Keratinocyte (primary cell): ENCODE measurements at regions not wholly inside any gene's neighbourhood (a gene's known extent, or its start where the extent isn't known, plus 50 kb on each side); places are given as distances from the start of the nearest gene placed in this dataset.

ENCODE experiments used
- CTCF ChIP-seq, 3 experiments: IDR thresholded peaks in 1 of 3; conservative IDR thresholded peaks in 1 of 3; optimal IDR thresholded peaks in 1 of 3; 2 replicates in 2 of 3; 3 replicates in 1 of 3; pipeline versions ENCODE3 to v1.5.1; 2011; ENCODE audit warnings: low read length in 3 of 3, mild to moderate bottlenecking in 3 of 3, moderate library complexity in 2 of 3, control low read depth in 1 of 3, inconsistent platforms in 1 of 3; ENCODE audit not compliant: insufficient read depth in 2 of 3; ENCODE audit errors: extremely low read depth in 1 of 3
- EZH2 ChIP-seq: IDR thresholded peaks from one replicate; pipeline ENCODE4 v1.6.1; 2012; ENCODE audit warnings: inconsistent platforms, mild to moderate bottlenecking, low read length, moderate library complexity

DNA sequence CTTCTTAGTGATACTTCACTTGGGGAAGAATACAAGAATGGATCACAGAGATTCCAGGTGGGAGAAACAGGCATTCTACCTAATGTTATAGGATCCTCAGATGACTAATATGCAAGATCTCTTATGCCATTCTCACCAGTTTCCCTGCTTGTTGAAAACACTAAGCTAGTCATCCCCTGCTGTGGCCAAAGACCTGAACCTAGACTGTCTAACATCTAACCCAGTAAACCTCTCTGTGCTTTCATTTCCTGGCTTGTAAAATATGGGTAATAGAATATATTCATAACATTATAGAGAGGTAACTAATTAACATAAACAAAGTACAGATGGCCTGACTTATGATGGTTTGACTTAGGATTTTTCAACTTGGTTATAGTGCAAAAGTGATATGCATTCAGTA is 776.3 kb downstream of the TUSC7 start:
- no peak for TF ChIP-seq CTCF (optimal IDR thresholded peaks at IDR 0.05 in 1 of 3, IDR thresholded peaks at IDR 0.05 in 1 of 3, conservative IDR thresholded peaks at IDR 0.05 in 1 of 3; ENCODE audit: extremely low read depth in 1 of 3, insufficient read depth in 2 of 3, low read length in 3 of 3)
- TF ChIP-seq EZH2, result no peak
